ENCODE measurements at regions not wholly inside any gene's neighbourhood (a gene's known extent, or its start where the extent isn't known, plus 50 kb on each side); places are given as distances from the start of the nearest gene placed in this dataset.
A peak's percentile ranks its signal among the peaks of the same experiment; 100 is the strongest.

- Histone ChIP-seq H3K9me2 (replicated peaks; ENCODE audit: insufficient read depth, low read length) (no peaks in the 10 kb centered on the region), H4K20me1 (ENCODE audit: insufficient read depth, low read depth, low read length) (no peaks in the 10 kb centered on the region), H3K4me1 (ENCODE audit: low read length) (no peaks in the 10 kb centered on the region), H3K4me3 (ENCODE audit: low read length) (no peak overlapping the region), H3K36me3 (ENCODE audit: insufficient read depth, low read length) (no peaks in the 10 kb centered on the region), H2AFZ (ENCODE audit: low read length) (no peak overlapping the region), H3K9ac (ENCODE audit: low read length) (no peak overlapping the region), H3K27me3 (ENCODE audit: low read length) (no peaks in the 10 kb centered on the region), H3K4me2 (ENCODE audit: low read depth, low read length, poor library complexity, severe bottlenecking) (no peak overlapping the region), H3K79me2 (ENCODE audit: low read length) (no peaks in the 10 kb centered on the region), H3K27ac (ENCODE audit: low read length) (no peak overlapping the region), H3K9me3 (ENCODE audit: low read length) (no peaks in the 10 kb centered on the region; the same call in 1 of the 2 replicates)
- no peak for DNase-seq
Measured at GRCh38 chr2:225916692-225917091, 517.2 kb downstream of the NYAP2 start.

GRCh38 chr2:225911019-225911418, 511.5 kb downstream of the NYAP2 start:
- Histone ChIP-seq H3K4me3 (ENCODE audit: low read length) (no peak overlapping the region), H3K36me3 (ENCODE audit: insufficient read depth, low read length) (no peaks in the 10 kb centered on the region), H3K4me2 (ENCODE audit: low read depth, low read length, poor library complexity, severe bottlenecking) (no peak overlapping the region), H2AFZ (ENCODE audit: low read length) (no peak overlapping the region), H3K9ac (ENCODE audit: low read length) (no peak overlapping the region), H3K79me2 (ENCODE audit: low read length) (no peaks in the 10 kb centered on the region), H3K4me1 (ENCODE audit: low read length) (no peaks in the 10 kb centered on the region), H3K27me3 (ENCODE audit: low read length) (no peaks in the 10 kb centered on the region), H4K20me1 (ENCODE audit: insufficient read depth, low read depth, low read length) (no peaks in the 10 kb centered on the region), H3K9me2 (replicated peaks; ENCODE audit: insufficient read depth, low read length) (no peaks in the 10 kb centered on the region), H3K9me3 (ENCODE audit: low read length) (no peaks in the 10 kb centered on the region; the same call in 1 of the 2 replicates), H3K27ac (ENCODE audit: low read length) (no peak overlapping the region)
- no peak for DNase-seq

- Histone ChIP-seq H3K4me1 (ENCODE audit: low read length) (no peaks in the 10 kb centered on the region), H4K20me1 (ENCODE audit: insufficient read depth, low read depth, low read length) (no peaks in the 10 kb centered on the region), H3K4me3 (ENCODE audit: low read length) (no peak overlapping the region), H3K27me3 (ENCODE audit: low read length) (no peaks in the 10 kb centered on the region), H3K36me3 (ENCODE audit: insufficient read depth, low read length) (no peaks in the 10 kb centered on the region), H3K4me2 (ENCODE audit: low read depth, low read length, poor library complexity, severe bottlenecking) (no peak overlapping the region), H3K27ac (ENCODE audit: low read length) (no peak overlapping the region), H3K79me2 (ENCODE audit: low read length) (no peaks in the 10 kb centered on the region), H3K9me2 (replicated peaks; ENCODE audit: insufficient read depth, low read length) (no peaks in the 10 kb centered on the region), H2AFZ (ENCODE audit: low read length) (no peak overlapping the region), H3K9ac (ENCODE audit: low read length) (no peak overlapping the region), H3K9me3 (ENCODE audit: low read length) (no peaks in the 10 kb centered on the region)
- no peak for DNase-seq
Measured at GRCh38 chr2:225895126-225895525, 495.6 kb downstream of the NYAP2 start.

GRCh38 chr2:225894236-225894980, 494.9 kb downstream of the NYAP2 start:
- Histone ChIP-seq H3K4me1 (ENCODE audit: low read length) (no peaks in the 10 kb centered on the region), H3K27me3 (ENCODE audit: low read length) (no peaks in the 10 kb centered on the region), H3K4me3 (ENCODE audit: low read length) (no peak overlapping the region), H3K9me2 (replicated peaks; ENCODE audit: insufficient read depth, low read length) (no peaks in the 10 kb centered on the region), H2AFZ (ENCODE audit: low read length) (no peak overlapping the region), H3K9me3 (ENCODE audit: low read length) (no peaks in the 10 kb centered on the region), H4K20me1 (ENCODE audit: insufficient read depth, low read depth, low read length) (no peaks in the 10 kb centered on the region), H3K79me2 (ENCODE audit: low read length) (no peaks in the 10 kb centered on the region), H3K4me2 (ENCODE audit: low read depth, low read length, poor library complexity, severe bottlenecking) (no peak overlapping the region), H3K27ac (ENCODE audit: low read length) (no peak overlapping the region), H3K36me3 (ENCODE audit: insufficient read depth, low read length) (no peaks in the 10 kb centered on the region), H3K9ac (ENCODE audit: low read length) (no peak overlapping the region)
- DNase-seq, result no peak

GRCh38 chr2:225893151-225893550, 493.6 kb downstream of the NYAP2 start:
- H3K4me1 ChIP-seq (ENCODE audit: low read length), result no peaks in the 10 kb centered on the region
- DNase-seq, result no peak
- no peaks in the 10 kb centered on the region for H3K9me2 ChIP-seq (replicated peaks; ENCODE audit: insufficient read depth, low read length)
- no peaks in the 10 kb centered on the region for H3K36me3 ChIP-seq (ENCODE audit: insufficient read depth, low read length)
- no peak overlapping the region for H3K4me3 ChIP-seq (ENCODE audit: low read length)
- H3K27ac ChIP-seq (ENCODE audit: low read length), result no peak overlapping the region
- no peaks in the 10 kb centered on the region for H3K9me3 ChIP-seq (ENCODE audit: low read length)
- H3K27me3 ChIP-seq (ENCODE audit: low read length), result no peaks in the 10 kb centered on the region
- H3K79me2 ChIP-seq (ENCODE audit: low read length), result no peaks in the 10 kb centered on the region
- no peaks in the 10 kb centered on the region for H4K20me1 ChIP-seq (ENCODE audit: insufficient read depth, low read depth, low read length)
- H3K4me2 ChIP-seq (ENCODE audit: low read depth, low read length, poor library complexity, severe bottlenecking), result no peak overlapping the region
- no peak overlapping the region for H2AFZ ChIP-seq (ENCODE audit: low read length)
- H3K9ac ChIP-seq (ENCODE audit: low read length), result no peak overlapping the region

GRCh38 chr2:225891771-225892170, 492.3 kb downstream of the NYAP2 start:
- no peak overlapping the region for H3K9ac ChIP-seq (ENCODE audit: low read length)
- H3K9me2 ChIP-seq (replicated peaks; ENCODE audit: insufficient read depth, low read length), result no peaks in the 10 kb centered on the region
- no peaks in the 10 kb centered on the region for H3K4me1 ChIP-seq (ENCODE audit: low read length)
- no peak overlapping the region for H3K4me2 ChIP-seq (ENCODE audit: low read depth, low read length, poor library complexity, severe bottlenecking)
- no peak overlapping the region for H2AFZ ChIP-seq (ENCODE audit: low read length)
- no peak for DNase-seq
- H3K27ac ChIP-seq (ENCODE audit: low read length), result no peak overlapping the region
- no peaks in the 10 kb centered on the region for H3K27me3 ChIP-seq (ENCODE audit: low read length)
- H3K9me3 ChIP-seq (ENCODE audit: low read length), result no peaks in the 10 kb centered on the region
- H3K79me2 ChIP-seq (ENCODE audit: low read length), result no peaks in the 10 kb centered on the region
- no peaks in the 10 kb centered on the region for H4K20me1 ChIP-seq (ENCODE audit: insufficient read depth, low read depth, low read length)
- no peak overlapping the region for H3K4me3 ChIP-seq (ENCODE audit: low read length)
- no peaks in the 10 kb centered on the region for H3K36me3 ChIP-seq (ENCODE audit: insufficient read depth, low read length)

- no peaks in the 10 kb centered on the region for H3K79me2 ChIP-seq (ENCODE audit: low read length)
- H3K27ac ChIP-seq (ENCODE audit: low read length), result no peak overlapping the region
- DNase-seq, result no peak
- H3K4me2 ChIP-seq (ENCODE audit: low read depth, low read length, poor library complexity, severe bottlenecking), result no peak overlapping the region
- H3K9ac ChIP-seq (ENCODE audit: low read length), result no peak overlapping the region
- H3K27me3 ChIP-seq (ENCODE audit: low read length), result no peaks in the 10 kb centered on the region
- H3K9me2 ChIP-seq (replicated peaks; ENCODE audit: insufficient read depth, low read length), result no peaks in the 10 kb centered on the region
- H3K9me3 ChIP-seq (ENCODE audit: low read length), result no peaks in the 10 kb centered on the region
- H4K20me1 ChIP-seq (ENCODE audit: insufficient read depth, low read depth, low read length), result no peaks in the 10 kb centered on the region
- H2AFZ ChIP-seq (ENCODE audit: low read length), result no peak overlapping the region
- no peaks in the 10 kb centered on the region for H3K36me3 ChIP-seq (ENCODE audit: insufficient read depth, low read length)
- H3K4me1 ChIP-seq (ENCODE audit: low read length), result no peaks in the 10 kb centered on the region
- H3K4me3 ChIP-seq (ENCODE audit: low read length), result no peak overlapping the region
Measured at GRCh38 chr2:225891013-225891412, 491.5 kb downstream of the NYAP2 start.

GRCh38 chr2:225889452-225889851, 489.9 kb downstream of the NYAP2 start:
- Histone ChIP-seq H3K9me2 (replicated peaks; ENCODE audit: insufficient read depth, low read length) (no peaks in the 10 kb centered on the region), H3K9ac (ENCODE audit: low read length) (no peak overlapping the region), H3K36me3 (ENCODE audit: insufficient read depth, low read length) (no peaks in the 10 kb centered on the region), H3K4me3 (ENCODE audit: low read length) (no peak overlapping the region), H4K20me1 (ENCODE audit: insufficient read depth, low read depth, low read length) (no peaks in the 10 kb centered on the region), H3K9me3 (ENCODE audit: low read length) (no peaks in the 10 kb centered on the region), H3K4me2 (ENCODE audit: low read depth, low read length, poor library complexity, severe bottlenecking) (no peak overlapping the region), H3K27ac (ENCODE audit: low read length) (no peak overlapping the region), H3K79me2 (ENCODE audit: low read length) (no peaks in the 10 kb centered on the region), H3K4me1 (ENCODE audit: low read length) (no peaks in the 10 kb centered on the region), H3K27me3 (ENCODE audit: low read length) (no peaks in the 10 kb centered on the region), H2AFZ (ENCODE audit: low read length) (no peak overlapping the region)
- peak; percentile 65 for DNase-seq
